Activated CD8-positive, alpha-beta memory T cell treated with anti-CD3 and anti-CD28 coated beads, Interleukin-2, amount 50 U/mL, for 1 hour (primary cell): ENCODE measurements at regions not wholly inside any gene's neighbourhood (a gene's known extent, or its start where the extent isn't known, plus 50 kb on each side); places are given as distances from the start of the nearest gene placed in this dataset.
A peak's percentile ranks its signal among the peaks of the same experiment; 100 is the strongest.

Experiments
- DNase-seq: peaks from one replicate; pipeline ENCODE4 v3.0.0-alpha.2; 2020; ENCODE audit errors: extremely low read depth

- DNase-seq, result no peak
Observed at GRCh38 chr14:97581016-97581415, 783.8 kb downstream of the VRK1 start.

- no peak for DNase-seq
Observed at GRCh38 chr14:97582022-97582421, 784.8 kb downstream of the VRK1 start.

GRCh38 chr14:97584528-97584927 lies 787.3 kb downstream of the VRK1 start:
- DNase-seq, result no peak

- no peak for DNase-seq
Observed at GRCh38 chr14:97592341-97592980, 795.3 kb downstream of the VRK1 start.

- no peak for DNase-seq
Observed at GRCh38 chr14:97594306-97594705, 797.1 kb downstream of the VRK1 start.

GRCh38 chr14:97602438-97603117 lies 805.4 kb downstream of the VRK1 start:
- DNase-seq, result peak; percentile 60

- DNase-seq, result no peak
Observed at GRCh38 chr14:97603201-97603600, 806.0 kb downstream of the VRK1 start.

GRCh38 chr14:97604731-97605130 lies 807.5 kb downstream of the VRK1 start:
- no peak for DNase-seq

- DNase-seq, result no peak
Observed at GRCh38 chr14:97618401-97618800, 821.2 kb downstream of the VRK1 start.

GRCh38 chr14:97618917-97619690 lies 821.9 kb downstream of the VRK1 start:
- no peak for DNase-seq

GRCh38 chr14:97620066-97620465 lies 822.9 kb downstream of the VRK1 start:
- DNase-seq, result no peak

- no peak for DNase-seq
Observed at GRCh38 chr14:97624985-97625384, 827.8 kb downstream of the VRK1 start.

GRCh38 chr14:97625477-97625876 lies 828.3 kb downstream of the VRK1 start:
- no peak for DNase-seq

GRCh38 chr14:97626088-97626487 lies 828.9 kb downstream of the VRK1 start:
- DNase-seq, result no peak

- DNase-seq, result no peak
Observed at GRCh38 chr14:97630249-97630648, 833.1 kb downstream of the VRK1 start.

- no peak for DNase-seq
Observed at GRCh38 chr14:97633131-97633738, 836.1 kb downstream of the VRK1 start.

GRCh38 chr14:97634751-97635150 lies 837.6 kb downstream of the VRK1 start:
- DNase-seq, result no peak

- no peak for DNase-seq
Observed at GRCh38 chr14:97638864-97639263, 841.7 kb downstream of the VRK1 start.

- no peak for DNase-seq
Observed at GRCh38 chr14:97640031-97640430, 842.8 kb downstream of the VRK1 start.

GRCh38 chr14:97641827-97642226 lies 844.6 kb downstream of the VRK1 start:
- DNase-seq, result no peak

- no peak for DNase-seq
Observed at GRCh38 chr14:97642631-97643030, 845.4 kb downstream of the VRK1 start.

- DNase-seq, result no peak
Observed at GRCh38 chr14:97644365-97644764, 847.2 kb downstream of the VRK1 start.
